ENCODE measurements at regions not wholly inside any gene's neighbourhood (a gene's known extent, or its start where the extent isn't known, plus 50 kb on each side); places are given as distances from the start of the nearest gene placed in this dataset.
"Not testable (repeated sequence)": the region's sequence is repeated elsewhere in the genome, so short reads cannot be mapped to it uniquely, and the experiment has no call there.

DNA sequence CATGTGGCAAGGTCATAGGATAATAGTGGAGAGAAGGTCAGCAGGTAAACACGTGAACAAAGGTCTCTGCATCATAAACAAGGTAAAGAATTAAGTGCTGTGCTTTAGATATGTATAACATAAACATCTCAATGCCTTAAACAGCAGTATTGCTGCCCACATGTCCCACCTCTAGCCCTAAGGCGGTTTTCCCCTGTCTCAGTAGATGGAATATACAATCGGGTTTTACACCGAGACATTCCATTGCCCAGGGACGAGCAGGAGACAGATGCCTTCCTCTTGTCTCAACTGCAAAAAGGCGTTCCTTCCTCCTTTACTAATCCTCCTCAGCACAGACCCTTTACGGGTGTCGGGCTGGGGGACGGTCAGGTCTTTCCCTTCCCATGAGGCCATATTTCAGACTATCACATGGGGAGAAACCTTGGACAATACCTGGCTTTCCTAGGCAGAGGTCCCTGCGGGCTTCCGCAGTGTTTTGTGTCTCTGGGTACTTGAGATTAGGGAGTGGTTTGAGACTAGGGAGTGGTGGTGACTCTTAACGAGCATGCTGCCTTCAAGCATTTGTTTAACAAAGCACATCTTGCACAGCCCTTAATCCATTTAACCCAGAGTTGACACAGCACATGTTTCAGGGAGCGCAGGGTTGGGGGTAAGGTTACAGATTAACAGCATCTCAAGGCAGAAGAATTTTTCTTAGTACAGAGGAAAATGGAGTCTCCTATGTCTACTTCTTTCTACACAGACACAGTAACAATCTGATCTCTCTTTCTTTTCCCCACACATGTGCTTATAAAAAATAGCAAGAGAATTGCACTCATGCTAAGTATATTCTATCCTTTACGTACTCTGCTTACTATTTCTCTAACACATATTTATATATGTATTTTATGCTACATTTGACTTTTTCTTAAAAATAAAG is 347.7 kb upstream of the TMEFF2 start:
- BruUV-seq (replicated peaks): not testable (repeated sequence)

DNA sequence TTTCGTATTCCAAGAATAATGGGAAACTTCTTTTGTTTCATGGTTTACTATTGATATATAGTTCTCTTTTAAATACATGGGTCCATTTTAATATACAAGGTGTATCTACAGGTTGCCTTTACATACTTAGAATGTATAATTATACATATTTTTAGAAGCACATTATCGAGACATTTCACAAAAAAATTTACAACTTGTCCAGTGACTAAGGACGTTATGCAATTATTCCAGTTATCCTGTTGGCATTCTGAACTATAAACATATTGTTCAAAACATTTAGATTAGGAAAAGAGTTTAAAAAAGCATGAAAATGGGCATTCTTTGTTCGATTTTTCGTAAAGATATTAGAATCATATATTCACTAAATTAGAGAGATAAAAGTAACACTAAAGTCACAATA is 344.6 kb upstream of the TMEFF2 start:
- Histone ChIP-seq H3K4me3 (replicated peaks in 1 of 3; ENCODE audit: insufficient read depth in 1 of 3, low read depth in 1 of 3, low read length in 3 of 3) (no peak overlapping the region), H3K4me2 (ENCODE audit: insufficient read depth, low read length) (no peak overlapping the region), H3K27ac (ENCODE audit: insufficient read depth, low read depth, low read length) (no peak overlapping the region), H3K9me3 (replicated peaks; ENCODE audit: control insufficient read depth, insufficient read depth, low read length) (no peaks in the 10 kb centered on the region), H2AFZ (ENCODE audit: low read depth, low read length) (no peak overlapping the region), H3K9ac (replicated peaks; ENCODE audit: extremely low read depth, insufficient read depth, low read length) (no peak overlapping the region), H3K4me1 (ENCODE audit: control insufficient read depth, extremely low read depth, insufficient read depth, low read length) (no peaks in the 10 kb centered on the region), H3K36me3 (ENCODE audit: control insufficient read depth in 2 of 2, extremely low read depth in 1 of 2, insufficient read depth in 2 of 2, low read length in 2 of 2) (no peaks in the 10 kb centered on the region), H3K79me2 (ENCODE audit: control insufficient read depth, insufficient read depth, low read length) (no peaks in the 10 kb centered on the region), H3K27me3 (ENCODE audit: control insufficient read depth in 2 of 2, insufficient read depth in 2 of 2, low read length in 2 of 2) (no peaks in the 10 kb centered on the region), H4K20me1 (replicated peaks; ENCODE audit: control insufficient read depth, extremely low read depth, insufficient read depth, low read length) (no peaks in the 10 kb centered on the region), H3K9me1 (replicated peaks; ENCODE audit: control insufficient read depth, extremely low read depth, insufficient read depth, low read length) (no peaks in the 10 kb centered on the region)
- ChIA-PET CTCF (no interaction called here), POLR2A (no interaction called here)
- BruUV-seq (replicated peaks): no TSS peak
- DNase-seq (ENCODE audit: low read depth, low spot score): no peak
- dilution Hi-C loops (cut with MboI; ENCODE audit: extremely low pct_ligation_motif_present, low sequenced_read_pairs) (no loop called here), intact Hi-C loops (cut with micrococcal nuclease) (no loop called here)
- TF ChIP-seq, protein P1, sequence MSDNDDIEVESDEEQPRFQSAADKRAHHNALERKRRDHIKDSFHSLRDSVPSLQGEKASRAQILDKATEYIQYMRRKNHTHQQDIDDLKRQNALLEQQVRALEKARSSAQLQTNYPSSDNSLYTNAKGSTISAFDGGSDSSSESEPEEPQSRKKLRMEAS (IDR thresholded peaks at IDR 0.05; ENCODE audit: insufficient read depth, insufficient read length): no peak
- TF ChIP-seq POLR2A (IDR thresholded peaks at IDR 0.05; ENCODE audit: low read depth, low read length) (no peak), GATA2 (IDR thresholded peaks at IDR 0.05; ENCODE audit: insufficient read depth, insufficient read length, low read depth, low read length) (no peak), POLR2AphosphoS5 (IDR thresholded peaks at IDR 0.05; ENCODE audit: insufficient read depth, low read depth, low read length) (no peak), EZH2 (IDR thresholded peaks at IDR 0.05; ENCODE audit: borderline replicate concordance, low read depth, low read length, severe bottlenecking) (no peak), FOS (IDR thresholded peaks at IDR 0.05; ENCODE audit: borderline replicate concordance, insufficient read depth, low read length) (no peak), MYC (IDR thresholded peaks at IDR 0.05; ENCODE audit: low read depth, low read length) (no peak), JUN (IDR thresholded peaks at IDR 0.05; ENCODE audit: borderline replicate concordance, insufficient read depth, insufficient read length, low read depth) (no peak)
- TF ChIP-seq, protein P2, sequence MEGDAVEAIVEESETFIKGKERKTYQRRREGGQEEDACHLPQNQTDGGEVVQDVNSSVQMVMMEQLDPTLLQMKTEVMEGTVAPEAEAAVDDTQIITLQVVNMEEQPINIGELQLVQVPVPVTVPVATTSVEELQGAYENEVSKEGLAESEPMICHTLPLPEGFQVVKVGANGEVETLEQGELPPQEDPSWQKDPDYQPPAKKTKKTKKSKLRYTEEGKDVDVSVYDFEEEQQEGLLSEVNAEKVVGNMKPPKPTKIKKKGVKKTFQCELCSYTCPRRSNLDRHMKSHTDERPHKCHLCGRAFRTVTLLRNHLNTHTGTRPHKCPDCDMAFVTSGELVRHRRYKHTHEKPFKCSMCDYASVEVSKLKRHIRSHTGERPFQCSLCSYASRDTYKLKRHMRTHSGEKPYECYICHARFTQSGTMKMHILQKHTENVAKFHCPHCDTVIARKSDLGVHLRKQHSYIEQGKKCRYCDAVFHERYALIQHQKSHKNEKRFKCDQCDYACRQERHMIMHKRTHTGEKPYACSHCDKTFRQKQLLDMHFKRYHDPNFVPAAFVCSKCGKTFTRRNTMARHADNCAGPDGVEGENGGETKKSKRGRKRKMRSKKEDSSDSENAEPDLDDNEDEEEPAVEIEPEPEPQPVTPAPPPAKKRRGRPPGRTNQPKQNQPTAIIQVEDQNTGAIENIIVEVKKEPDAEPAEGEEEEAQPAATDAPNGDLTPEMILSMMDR (IDR thresholded peaks at IDR 0.05; ENCODE audit: extremely low read depth in 1 of 2, insufficient read depth in 1 of 2, low read depth in 1 of 2, low read length in 2 of 2): no peak
- no peak for FAIRE-seq

More for the DNA sequence above, 347.7 kb upstream of the TMEFF2 start:
- H3K79me2 ChIP-seq (ENCODE audit: control insufficient read depth, insufficient read depth, low read length); H2AFZ ChIP-seq (ENCODE audit: low read depth, low read length); H3K9me1 ChIP-seq (replicated peaks; ENCODE audit: control insufficient read depth, extremely low read depth, insufficient read depth, low read length); H4K20me1 ChIP-seq (replicated peaks; ENCODE audit: control insufficient read depth, extremely low read depth, insufficient read depth, low read length); H3K27me3 ChIP-seq (ENCODE audit: control insufficient read depth in 2 of 2, insufficient read depth in 2 of 2, low read length in 2 of 2); H3K4me3 ChIP-seq (replicated peaks in 1 of 3; ENCODE audit: insufficient read depth in 1 of 3, low read depth in 1 of 3, low read length in 3 of 3); dilution Hi-C loops (cut with MboI; ENCODE audit: extremely low pct_ligation_motif_present, low sequenced_read_pairs); FAIRE-seq; H3K27ac ChIP-seq (ENCODE audit: insufficient read depth, low read depth, low read length); DNase-seq (ENCODE audit: low read depth, low spot score); H3K9me3 ChIP-seq (replicated peaks; ENCODE audit: control insufficient read depth, insufficient read depth, low read length); H3K4me1 ChIP-seq (ENCODE audit: control insufficient read depth, extremely low read depth, insufficient read depth, low read length); H3K36me3 ChIP-seq (ENCODE audit: control insufficient read depth in 2 of 2, extremely low read depth in 1 of 2, insufficient read depth in 2 of 2, low read length in 2 of 2); POLR2A ChIA-PET; H3K4me2 ChIP-seq (ENCODE audit: insufficient read depth, low read length); H3K9ac ChIP-seq (replicated peaks; ENCODE audit: extremely low read depth, insufficient read depth, low read length); CTCF ChIA-PET; intact Hi-C loops (cut with micrococcal nuclease): not testable (repeated sequence)

All from endothelial cell of umbilical vein (primary cell).